GM12891 (cell line): ENCODE measurements at regions not wholly inside any gene's neighbourhood (a gene's known extent, or its start where the extent isn't known, plus 50 kb on each side); places are given as distances from the start of the nearest gene placed in this dataset.

Source experiments
- DNase-seq: peaks from one replicate; pipeline ENCODE4 v3.0.0; 2011; ENCODE audit warnings: low spot score; ENCODE audit not compliant: insufficient read length
- FAIRE-seq: peaks from 2 replicates; lab custom pipeline; 2011; peaks lifted over from hg19 to GRCh38; lab: Jason Lieb, UNC
- PAX5 ChIP-seq: IDR thresholded peaks from 2 replicates; pipeline ENCODE4 v1.6.1; 2011; ENCODE audit warnings: low read length, moderate library complexity, mild to moderate bottlenecking; ENCODE audit not compliant: insufficient read depth, severe bottlenecking
- POLR2A ChIP-seq: IDR thresholded peaks from 2 replicates; pipeline ENCODE4 v1.6.1; 2011; ENCODE audit warnings: low read depth, low read length, control low read depth
- POLR2AphosphoS5 ChIP-seq: IDR thresholded peaks from 2 replicates; pipeline ENCODE4 v1.6.1; 2011; ENCODE audit warnings: low read depth, low read length, control low read depth
- POU2F2 ChIP-seq: IDR thresholded peaks from 2 replicates; pipeline ENCODE4 v1.6.1; 2011; ENCODE audit warnings: low read depth, mild to moderate bottlenecking, control low read depth, low read length, moderate library complexity
- SPI1 ChIP-seq: IDR thresholded peaks from 2 replicates; pipeline ENCODE4 v1.6.1; 2011; ENCODE audit warnings: low read depth, low read length, control low read depth
- TAF1 ChIP-seq: IDR thresholded peaks from 2 replicates; pipeline ENCODE4 v1.6.1; 2011; ENCODE audit warnings: low read depth, low read length, control low read depth

GRCh38 chr6:11331111-11331510, 98.6 kb upstream of the NEDD9 start:
- no peak for TF ChIP-seq TAF1
- TF ChIP-seq POU2F2 = no peak
- no peak for TF ChIP-seq POLR2A
- TF ChIP-seq PAX5 = no peak
- TF ChIP-seq POLR2AphosphoS5 = no peak
- TF ChIP-seq SPI1 = no peak
- FAIRE-seq (no peak), DNase-seq (no peak)

- DNase-seq (no peak), FAIRE-seq (peak; percentile 40)
- TF ChIP-seq POU2F2 (no peak), PAX5 (no peak), TAF1 (no peak), POLR2AphosphoS5 (no peak), POLR2A (no peak), SPI1 (no peak)
Measured at GRCh38 chr6:11330413-11330760, 97.9 kb upstream of the NEDD9 start.

- FAIRE-seq = no peak
Measured at GRCh38 chr6:11329726-11330412, 97.4 kb upstream of the NEDD9 start.

GRCh38 chr6:11328613-11329247, 96.3 kb upstream of the NEDD9 start:
- FAIRE-seq (no peak), DNase-seq (no peak)
- no peak for TF ChIP-seq POLR2AphosphoS5
- TF ChIP-seq POU2F2 = no peak
- no peak for TF ChIP-seq SPI1

More at GRCh38 chr6:11329726-11330412, 97.4 kb upstream of the NEDD9 start:
- DNase-seq = no peak
- TF ChIP-seq POLR2A (no peak), POU2F2 (no peak), TAF1 (no peak), SPI1 (no peak), PAX5 (no peak), POLR2AphosphoS5 (no peak)

- no peak for DNase-seq
- TF ChIP-seq POU2F2 (no peak), TAF1 (no peak), PAX5 (no peak), SPI1 (no peak), POLR2AphosphoS5 (no peak), POLR2A (no peak)
- no peak for FAIRE-seq
Measured at GRCh38 chr6:11327961-11328360, 95.5 kb upstream of the NEDD9 start.

GRCh38 chr6:11326116-11326515, 93.6 kb upstream of the NEDD9 start:
- no peak for DNase-seq
- no peak for TF ChIP-seq POLR2A
- no peak for TF ChIP-seq TAF1
- no peak for TF ChIP-seq PAX5
- TF ChIP-seq POU2F2 = no peak
- TF ChIP-seq POLR2AphosphoS5 = no peak
- TF ChIP-seq SPI1 = no peak

GRCh38 chr6:11324453-11325015, 92.1 kb upstream of the NEDD9 start:
- TF ChIP-seq TAF1 = no peak
- TF ChIP-seq POU2F2 = no peak
- no peak for TF ChIP-seq PAX5
- no peak for TF ChIP-seq POLR2A
- TF ChIP-seq POLR2AphosphoS5 = no peak
- TF ChIP-seq SPI1 = no peak
- FAIRE-seq = peak; percentile 76
- DNase-seq = peak; percentile 46

More at GRCh38 chr6:11326116-11326515, 93.6 kb upstream of the NEDD9 start:
- FAIRE-seq = no peak

GRCh38 chr6:11323666-11324452, 91.4 kb upstream of the NEDD9 start:
- peak; percentile 5 for FAIRE-seq
- TF ChIP-seq POLR2AphosphoS5 = no peak
- TF ChIP-seq POU2F2 = no peak
- no peak for TF ChIP-seq TAF1
- no peak for TF ChIP-seq PAX5
- TF ChIP-seq POLR2A = no peak; the same call in 1 of the 2 replicates
- peak; percentile 75 for TF ChIP-seq SPI1
- no peak for DNase-seq

- no peak for DNase-seq
- no peak for FAIRE-seq
- TF ChIP-seq POU2F2 = no peak
- 0 out of 2 replicates have a peak, but pooled peaks have one; percentile 16 for TF ChIP-seq POLR2AphosphoS5
- no peak for TF ChIP-seq PAX5
- TF ChIP-seq POLR2A = no peak
- TF ChIP-seq SPI1 = no peak
- TF ChIP-seq TAF1 = no peak
Measured at GRCh38 chr6:11322252-11322885, 89.9 kb upstream of the NEDD9 start.
